Umbilical cord (tissue), 1 donor: ENCODE measurements at regions not wholly inside any gene's neighbourhood (a gene's known extent, or its start where the extent isn't known, plus 50 kb on each side); places are given as distances from the start of the nearest gene placed in this dataset.
"Not testable (repeated sequence)": the region's sequence is repeated elsewhere in the genome, so short reads cannot be mapped to it uniquely, and the experiment has no call there.

ENCODE experiments used
- DNase-seq: peaks from one replicate; pipeline ENCODE4 v3.0.0-alpha.2; 2015; ENCODE audit warnings: low spot score

- not testable (repeated sequence) for DNase-seq
Measured at GRCh38 chr5:109283086-109283485, 126.7 kb downstream of the PJA2 start.

GRCh38 chr5:109281136-109281690, 128.6 kb downstream of the PJA2 start:
- no peak for DNase-seq

GRCh38 chr5:109278141-109278540, 131.6 kb downstream of the PJA2 start:
- no peak for DNase-seq

GRCh38 chr5:109275919-109276318, 133.9 kb downstream of the PJA2 start:
- no peak for DNase-seq

GRCh38 chr5:109273594-109273993, 136.2 kb downstream of the PJA2 start:
- DNase-seq, result no peak

GRCh38 chr5:109267283-109267682, 142.5 kb downstream of the PJA2 start:
- no peak for DNase-seq

GRCh38 chr5:109258755-109259154, 151.0 kb downstream of the PJA2 start:
- no peak for DNase-seq

- DNase-seq, result peak; percentile 13
Measured at GRCh38 chr5:109256486-109256885, 153.3 kb downstream of the PJA2 start.

- DNase-seq, result no peak
Measured at GRCh38 chr5:109254511-109254910, 155.3 kb downstream of the PJA2 start.

- DNase-seq, result no peak
Measured at GRCh38 chr5:109253262-109253661, 156.5 kb downstream of the PJA2 start.

- DNase-seq, result no peak
Measured at GRCh38 chr5:109252731-109253130, 157.0 kb downstream of the PJA2 start.

- no peak for DNase-seq
Measured at GRCh38 chr5:109250533-109251329, 159.0 kb downstream of the PJA2 start.

GRCh38 chr5:109250080-109250479, 159.7 kb downstream of the PJA2 start:
- no peak for DNase-seq

GRCh38 chr5:109249126-109249525, 160.6 kb downstream of the PJA2 start:
- no peak for DNase-seq

- no peak for DNase-seq
Measured at GRCh38 chr5:109247986-109248385, 161.8 kb downstream of the PJA2 start.

GRCh38 chr5:109246841-109247592, 162.8 kb downstream of the PJA2 start:
- no peak for DNase-seq
